H1 (cell line): ENCODE measurements at regions not wholly inside any gene's neighbourhood (a gene's known extent, or its start where the extent isn't known, plus 50 kb on each side); places are given as distances from the start of the nearest gene placed in this dataset.
A peak's percentile ranks its signal among the peaks of the same experiment; 100 is the strongest.

Experiments
- CTCF ChIA-PET: fragments of 300-600 bp; sonication (Branson Sonifier 250); formaldehyde crosslinking; loops from one replicate; lab custom pipeline; 2021; ENCODE audit not compliant: partially characterized antibody; lab: Charles Lee
- POLR2A ChIA-PET: fragments of 300-600 bp; sonication (Branson Sonifier 250); formaldehyde crosslinking; loops from one replicate; lab custom pipeline; 2021; ENCODE audit warnings: inconsistent platforms; ENCODE audit not compliant: partially characterized antibody; lab: Charles Lee
- DNase-seq, 2 experiments: peaks; one replicate each; pipeline versions ENCODE4 v3.0.0 to v3.0.0-alpha.2; 2010 to 2022; ENCODE audit warnings: low spot score in 2 of 2, low read depth in 1 of 2, mixed read lengths in 1 of 2
- FAIRE-seq: peaks from 2 replicates; lab custom pipeline; 2011; peaks lifted over from hg19 to GRCh38; lab: Jason Lieb, UNC
- H2AFZ ChIP-seq: 2 replicates; pipeline ENCODE4 v1.8.1; 2012; ENCODE audit warnings: low read length, inconsistent platforms
- H2AK5ac ChIP-seq: 2 replicates; pipeline ENCODE4 v1.6.1; 2013; ENCODE audit warnings: low read depth, low read length
- H2BK120ac ChIP-seq: replicated peaks from 2 replicates; pipeline ENCODE3; 2013; ENCODE audit warnings: low read depth, low read length, inconsistent platforms
- H2BK12ac ChIP-seq: 2 replicates; pipeline ENCODE4 v1.6.1; 2013; ENCODE audit warnings: low read depth, low read length
- H2BK15ac ChIP-seq: 2 replicates; pipeline ENCODE4 v1.6.1; 2013; ENCODE audit warnings: low read length
- H2BK20ac ChIP-seq: 2 replicates; pipeline ENCODE4 v1.6.1; 2013; ENCODE audit warnings: low read length
- H2BK5ac ChIP-seq: 2 replicates; pipeline ENCODE4 v1.6.1; 2013; ENCODE audit warnings: low read depth, low read length
- H3K14ac ChIP-seq: 2 replicates; pipeline ENCODE4 v1.6.1; 2013; ENCODE audit warnings: inconsistent platforms; ENCODE audit not compliant: insufficient read length
- H3K18ac ChIP-seq: 2 replicates; pipeline ENCODE4 v1.6.1; 2013; ENCODE audit warnings: low read length; ENCODE audit errors: extremely low read depth
- H3K23ac ChIP-seq: 2 replicates; pipeline ENCODE4 v1.6.1; 2013; ENCODE audit warnings: inconsistent platforms; ENCODE audit not compliant: insufficient read length
- H3K23me2 ChIP-seq: 2 replicates; pipeline ENCODE4 v1.6.1; 2013; ENCODE audit warnings: low read depth, low read length
- H3K27ac ChIP-seq: 2 replicates; pipeline ENCODE4 v1.6.1; 2011; ENCODE audit warnings: low read depth, low read length, inconsistent platforms
- H3K27me3 ChIP-seq, 4 experiments: replicated peaks in 1 of 4; 1 replicate in 1 of 4; 2 replicates in 3 of 4; pipeline versions ENCODE4 v1.6.1 to v1.8.1; 2011 to 2013; ENCODE audit warnings: low read length in 3 of 4, mild to moderate bottlenecking in 3 of 4, inconsistent platforms in 2 of 4, mixed read lengths in 2 of 4, moderate library complexity in 1 of 4; ENCODE audit not compliant: control insufficient read depth in 3 of 4, insufficient read depth in 3 of 4; ENCODE audit errors: extremely low read depth in 1 of 4
- H3K36me3 ChIP-seq, 4 experiments: 2 replicates each; pipeline versions ENCODE4 v1.6.1 to v1.8.1; 2011 to 2013; ENCODE audit warnings: mild to moderate bottlenecking in 4 of 4, low read length in 3 of 4, moderate library complexity in 2 of 4, control low read depth in 1 of 4, inconsistent platforms in 1 of 4; ENCODE audit not compliant: insufficient read depth in 4 of 4, control insufficient read depth in 2 of 4
- H3K4ac ChIP-seq: replicated peaks from 2 replicates; pipeline ENCODE3; 2013; ENCODE audit warnings: low read length, low read depth, mixed read lengths, inconsistent platforms; ENCODE audit not compliant: insufficient read length
- H3K4me1 ChIP-seq, 4 experiments: replicated peaks in 1 of 4; 1 replicate in 1 of 4; 2 replicates in 3 of 4; pipeline versions ENCODE4 v1.6.1 to v1.8.1; 2011 to 2013; ENCODE audit warnings: low read length in 3 of 4, inconsistent platforms in 2 of 4, mixed read lengths in 1 of 4; ENCODE audit not compliant: insufficient read depth in 4 of 4, control insufficient read depth in 3 of 4
- H3K4me2 ChIP-seq, 2 experiments: 2 replicates each; pipeline versions ENCODE4 v1.6.1 to v1.8.1; 2011 to 2013; ENCODE audit warnings: low read depth in 2 of 2, low read length in 2 of 2, control low read depth in 1 of 2, inconsistent platforms in 1 of 2, mild to moderate bottlenecking in 1 of 2; ENCODE audit not compliant: insufficient read depth in 1 of 2
- H3K4me3 ChIP-seq, 4 experiments: fragments of 200-600, 300-600 bp in 1 of 4; sonication (generic), shearing (Covaris generic), sonication (Bioruptor Twin) in 1 of 4; 2 replicates each; pipeline versions ENCODE4 v1.5.1 to v1.8.1; 2011 to 2016; ENCODE audit warnings: low read length in 4 of 4, low read depth in 3 of 4, control low read depth in 2 of 4, inconsistent platforms in 2 of 4, mild to moderate bottlenecking in 2 of 4, mixed read lengths in 1 of 4, moderate library complexity in 1 of 4; ENCODE audit not compliant: insufficient read depth in 2 of 4; ENCODE audit errors: extremely low read depth in 1 of 4
- H3K56ac ChIP-seq: replicated peaks from 2 replicates; pipeline ENCODE3; 2013; ENCODE audit warnings: low read depth, mild to moderate bottlenecking, mixed read lengths, low read length, inconsistent platforms; ENCODE audit not compliant: insufficient read length
- H3K79me1 ChIP-seq: 2 replicates; pipeline ENCODE4 v1.6.1; 2013; ENCODE audit warnings: low read depth, low read length, control low read depth
- H3K79me2 ChIP-seq, 2 experiments: 2 replicates each; pipeline versions ENCODE4 v1.6.1 to v1.8.1; 2012 to 2013; ENCODE audit warnings: low read length in 2 of 2, mild to moderate bottlenecking in 2 of 2, inconsistent platforms in 1 of 2; ENCODE audit not compliant: insufficient read depth in 2 of 2, control insufficient read depth in 1 of 2
- H3K9ac ChIP-seq, 4 experiments: replicated peaks in 1 of 4; 1 replicate in 1 of 4; 2 replicates in 3 of 4; pipeline versions ENCODE4 v1.6.1 to v1.8.1; 2011 to 2013; ENCODE audit warnings: low read depth in 3 of 4, low read length in 3 of 4, control low read depth in 2 of 4, mild to moderate bottlenecking in 2 of 4, moderate library complexity in 2 of 4, inconsistent platforms in 1 of 4; ENCODE audit errors: extremely low read depth in 1 of 4
- H3K9me3 ChIP-seq, 2 experiments: 2 replicates each; pipeline versions ENCODE4 v1.6.1 to v1.8.1; 2012 to 2013; ENCODE audit warnings: mild to moderate bottlenecking in 2 of 2, moderate library complexity in 2 of 2, control low read depth in 1 of 2, inconsistent platforms in 1 of 2, low read depth in 1 of 2, low read length in 1 of 2, mixed read lengths in 1 of 2; ENCODE audit not compliant: insufficient read depth in 2 of 2
- H4K20me1 ChIP-seq, 2 experiments: replicated peaks in 1 of 2; 2 replicates each; pipeline versions ENCODE3 to v1.8.1; 2011 to 2013; ENCODE audit warnings: inconsistent platforms in 2 of 2, low read length in 2 of 2, mild to moderate bottlenecking in 1 of 2; ENCODE audit not compliant: insufficient read depth in 2 of 2, control insufficient read depth in 1 of 2
- H4K5ac ChIP-seq: 2 replicates; pipeline ENCODE4 v1.6.1; 2013; ENCODE audit warnings: low read length, low read depth, mixed read lengths, inconsistent platforms; ENCODE audit not compliant: insufficient read length
- H4K8ac ChIP-seq: 2 replicates; pipeline ENCODE4 v1.8.0; 2013; ENCODE audit warnings: mild to moderate bottlenecking, moderate library complexity, low read length, inconsistent platforms; ENCODE audit not compliant: insufficient read depth; ENCODE audit errors: extremely low read depth
- H4K91ac ChIP-seq: replicated peaks from 2 replicates; pipeline ENCODE3; 2013; ENCODE audit warnings: low read length, mixed read lengths, inconsistent platforms; ENCODE audit not compliant: insufficient read length
- CHD2 ChIP-seq: IDR thresholded peaks from 2 replicates; pipeline ENCODE4 v1.6.1; 2012; ENCODE audit warnings: low read length, improper control_type of control experiment
- CREB1 ChIP-seq: IDR thresholded peaks from 2 replicates; pipeline ENCODE4 v1.6.1; 2012; ENCODE audit warnings: inconsistent platforms
- CTBP2 ChIP-seq: IDR thresholded peaks from 2 replicates; pipeline ENCODE4 v1.7.0; 2011; ENCODE audit warnings: borderline replicate concordance, mild to moderate bottlenecking, moderate library complexity, mixed read lengths, low read length; ENCODE audit not compliant: insufficient read depth, insufficient read length
- EGR1 ChIP-seq: IDR thresholded peaks from 2 replicates; pipeline ENCODE4 v1.6.1; 2011; ENCODE audit warnings: low read depth, low read length, borderline replicate concordance
- EZH2 ChIP-seq: fragments of 200-600 bp; sonication (generic); IDR thresholded peaks from 2 replicates; pipeline ENCODE4 v1.7.1; 2012; ENCODE audit warnings: low read depth, mild to moderate bottlenecking, moderate library complexity, low read length, inconsistent platforms; ENCODE audit not compliant: severe bottlenecking
- GTF2F1 ChIP-seq: IDR thresholded peaks from 2 replicates; pipeline ENCODE4 v1.6.1; 2012; ENCODE audit warnings: low read depth, low read length, improper control_type of control experiment, borderline replicate concordance
- JUN ChIP-seq: IDR thresholded peaks from 2 replicates; pipeline ENCODE4 v1.6.1; 2011; ENCODE audit warnings: low read depth, mild to moderate bottlenecking, improper control_type of control experiment, low read length
- JUND ChIP-seq: IDR thresholded peaks from 2 replicates; pipeline ENCODE4 v1.6.1; 2011; ENCODE audit warnings: mild to moderate bottlenecking, improper control_type of control experiment, low read length
- KDM1A ChIP-seq: fragments of 200-600, 300-600 bp; sonication (generic); IDR thresholded peaks from 2 replicates; pipeline ENCODE4 v1.7.1; 2016; ENCODE audit warnings: mild to moderate bottlenecking, low read length, borderline replicate concordance
- NRF1 ChIP-seq: IDR thresholded peaks from 2 replicates; pipeline ENCODE4 v1.6.1; 2011; ENCODE audit warnings: mild to moderate bottlenecking, low read depth, low read length, improper control_type of control experiment
- PHF8 ChIP-seq: fragments of 200-600 bp; sonication (generic); conservative IDR thresholded peaks from 2 replicates; pipeline ENCODE4 v1.7.1; 2012; ENCODE audit warnings: low read depth, mild to moderate bottlenecking, inconsistent platforms, low read length, moderate library complexity
- POLR2AphosphoS5 ChIP-seq: IDR thresholded peaks from 2 replicates; pipeline ENCODE4 v1.6.1; 2011; ENCODE audit warnings: low read depth, low read length
- RFX5 ChIP-seq: IDR thresholded peaks from 2 replicates; pipeline ENCODE4 v1.6.1; 2011; ENCODE audit warnings: low read depth, low read length, improper control_type of control experiment, borderline replicate concordance
- SIN3A ChIP-seq, 2 experiments: IDR thresholded peaks in 1 of 2; conservative IDR thresholded peaks in 1 of 2; 2 replicates each; pipeline ENCODE4 v1.6.1; 2011 to 2012; ENCODE audit warnings: low read length in 2 of 2, improper control_type of control experiment in 1 of 2, low read depth in 1 of 2, mild to moderate bottlenecking in 1 of 2
- SP1 ChIP-seq: IDR thresholded peaks from 2 replicates; pipeline ENCODE4 v1.6.1; 2011; ENCODE audit warnings: low read depth, low read length
- SP4 ChIP-seq: IDR thresholded peaks from 2 replicates; pipeline ENCODE4 v1.6.1; 2012; ENCODE audit warnings: low read length, inconsistent platforms
- TAF1 ChIP-seq: IDR thresholded peaks from 2 replicates; pipeline ENCODE4 v1.6.1; 2011; ENCODE audit warnings: mild to moderate bottlenecking, low read depth, low read length
- WGBS, 2 experiments: shearing (Covaris generic) in 1 of 2; methylation state at CpG; one replicate each; pipeline versions ENCODE4 v1.1.6 to v1.1.7; 2013 to 2015; ENCODE audit warnings: low lambda C conversion rate in 2 of 2, mixed read lengths in 2 of 2, inconsistent platforms in 1 of 2, low coverage in 1 of 2, missing lambda C conversion rate in 1 of 2; ENCODE audit not compliant: insufficient replicate concordance in 2 of 2, insufficient coverage in 1 of 2, insufficient read length in 1 of 2; ENCODE audit errors: extremely low coverage in 1 of 2, missing lambda C conversion rate in 1 of 2; 5-methylcytosine and 5-hydroxymethylcytosine counted together

DNA sequence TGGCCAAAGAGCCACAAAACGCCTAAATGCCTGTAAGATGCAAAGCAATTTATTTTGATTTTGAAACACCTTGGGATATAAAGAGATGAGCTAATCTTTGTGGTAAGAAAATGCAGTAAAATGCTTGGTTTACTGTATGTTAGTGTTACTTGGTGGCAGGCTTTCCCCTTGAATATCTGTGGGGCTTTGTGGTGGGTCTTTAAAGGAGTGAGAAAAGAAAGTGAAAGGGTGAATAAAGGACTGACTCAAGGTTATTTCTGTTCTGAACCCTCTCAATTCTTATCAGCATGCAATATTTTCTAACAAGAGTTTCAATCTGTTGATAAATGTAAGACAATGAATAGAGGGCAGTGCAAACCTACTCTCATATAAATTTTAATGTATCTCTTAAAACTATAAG, 1555.9 kb upstream of the RAG2 start:
- H2BK15ac ChIP-seq, result no peak overlapping the region
- H2AK5ac ChIP-seq, result no peak overlapping the region
- no peaks in the 10 kb centered on the region for H3K9me3 ChIP-seq
- H3K9ac ChIP-seq, result no peak overlapping the region
- peaks cover 0 to 11% (median 2%) of the 10 kb centered on the region in 4 experiments; a peak in 3 of 7 replicates for H3K4me1 ChIP-seq
- H3K79me1 ChIP-seq, result no peaks in the 10 kb centered on the region
- no peak overlapping the region for H2BK5ac ChIP-seq
- no peaks in the 10 kb centered on the region for H3K27me3 ChIP-seq
- TF ChIP-seq SIN3A (conservative IDR thresholded peaks at IDR 0.05 in 1 of 2, IDR thresholded peaks at IDR 0.05 in 1 of 2; ENCODE audit: low read depth in 1 of 2, low read length in 2 of 2) (no peak), TAF1 (no peak), NRF1 (no peak), CTBP2 (no peak), JUND (no peak), PHF8 (no peak), KDM1A (no peak), RFX5 (no peak), CHD2 (no peak), POLR2AphosphoS5 (no peak), SP1 (no peak), SP4 (no peak), GTF2F1 (no peak), CREB1 (no peak), EGR1 (no peak), JUN (no peak), EZH2 (no peak)
- no peak overlapping the region for H3K4me3 ChIP-seq
- H3K14ac ChIP-seq, result no peak overlapping the region
- H3K27ac ChIP-seq, result no peak overlapping the region
- no peak overlapping the region for H2BK120ac ChIP-seq
- H4K20me1 ChIP-seq, result no peaks in the 10 kb centered on the region
- H3K36me3 ChIP-seq, result no peaks in the 10 kb centered on the region
- H4K91ac ChIP-seq, result no peak overlapping the region
- H3K18ac ChIP-seq, result no peak overlapping the region
- H4K8ac ChIP-seq, result no peak overlapping the region
- H2AFZ ChIP-seq, result 0 out of 2 replicates have a peak overlapping the region, but pooled peaks have one; percentile 11
- H3K4me2 ChIP-seq, result no peak overlapping the region
- H3K56ac ChIP-seq, result no peak overlapping the region
- H3K23ac ChIP-seq, result no peak overlapping the region
- H3K79me2 ChIP-seq, result no peaks in the 10 kb centered on the region
- FAIRE-seq, result no peak
- DNase-seq, result no peak
- ChIA-PET POLR2A (no interaction called here), CTCF (no interaction called here)
- H2BK20ac ChIP-seq, result no peak overlapping the region
- no peak overlapping the region for H3K4ac ChIP-seq
- peaks cover 1% of the 10 kb centered on the region; the same call in 1 of the 2 replicates for H3K23me2 ChIP-seq
- no peak overlapping the region for H2BK12ac ChIP-seq
- H4K5ac ChIP-seq, result no peak overlapping the region
- WGBS, 2 experiments, result 29% methylated on average over 1 of the region's 1 CpG; no CpG with 5 or more reads in 1 of the 2 experiments
